Dedifferentiated amniotic fluid mesenchymal stem cell (primary cell): ENCODE measurements at regions not wholly inside any gene's neighbourhood (a gene's known extent, or its start where the extent isn't known, plus 50 kb on each side); places are given as distances from the start of the nearest gene placed in this dataset.
A peak's percentile ranks its signal among the peaks of the same experiment; 100 is the strongest.
"Not testable (repeated sequence)": the region's sequence is repeated elsewhere in the genome, so short reads cannot be mapped to it uniquely, and the experiment has no call there.

Experiments
- DNase-seq: peaks from one replicate; pipeline ENCODE4 v3.0.0-alpha.2; 2016; ENCODE audit errors: extremely low spot score

- no peak for DNase-seq
Measured at GRCh38 chr3:153746211-153746610, 375.0 kb upstream of the ARHGEF26 start.

DNA sequence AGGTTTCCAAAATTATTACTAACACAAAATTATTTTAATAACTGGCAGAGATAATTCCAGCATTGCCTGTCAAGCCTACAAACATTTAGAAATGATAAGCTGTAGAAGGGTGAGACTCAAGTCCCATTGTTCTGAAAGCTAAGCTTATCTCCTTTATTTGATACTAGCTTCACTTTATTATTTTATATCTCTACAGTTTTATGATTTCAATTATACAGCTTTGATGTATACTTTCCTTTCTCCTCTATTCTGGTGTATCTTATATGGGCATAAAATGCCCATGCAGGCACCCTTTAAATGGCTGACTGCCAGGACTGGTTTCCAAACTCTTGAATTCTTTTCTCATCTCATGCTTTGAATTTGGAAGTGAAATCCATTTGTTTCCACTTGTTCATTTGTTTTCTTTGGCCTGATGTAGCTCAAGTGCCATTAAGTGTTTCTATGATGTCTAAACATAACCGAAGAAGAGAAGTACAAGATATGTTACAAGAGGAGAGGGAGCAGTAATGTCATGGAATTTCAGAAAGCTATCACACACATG, 372.1 kb upstream of the ARHGEF26 start:
- DNase-seq, result peak; percentile 40

GRCh38 chr3:153752405-153753027, 368.7 kb upstream of the ARHGEF26 start:
- DNase-seq, result no peak

DNA sequence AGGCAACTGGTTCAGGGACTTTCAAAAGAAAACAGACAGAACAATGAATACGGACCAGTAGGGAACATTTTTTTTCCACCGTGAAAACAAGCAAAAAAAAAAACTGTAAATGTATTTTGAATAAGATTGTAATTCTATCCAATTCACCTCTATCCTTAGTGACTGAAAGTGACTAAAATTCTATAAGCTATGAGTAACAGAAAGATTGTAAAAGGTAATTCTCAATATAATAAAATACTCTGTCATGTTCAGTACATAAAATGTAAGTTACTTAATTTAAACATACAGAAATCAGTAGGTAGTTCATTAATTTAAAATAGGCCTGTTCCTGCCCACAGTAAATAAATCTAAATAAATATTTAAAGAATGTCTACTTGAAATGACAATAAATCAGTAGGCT, 368.2 kb upstream of the ARHGEF26 start:
- DNase-seq, result no peak

DNA sequence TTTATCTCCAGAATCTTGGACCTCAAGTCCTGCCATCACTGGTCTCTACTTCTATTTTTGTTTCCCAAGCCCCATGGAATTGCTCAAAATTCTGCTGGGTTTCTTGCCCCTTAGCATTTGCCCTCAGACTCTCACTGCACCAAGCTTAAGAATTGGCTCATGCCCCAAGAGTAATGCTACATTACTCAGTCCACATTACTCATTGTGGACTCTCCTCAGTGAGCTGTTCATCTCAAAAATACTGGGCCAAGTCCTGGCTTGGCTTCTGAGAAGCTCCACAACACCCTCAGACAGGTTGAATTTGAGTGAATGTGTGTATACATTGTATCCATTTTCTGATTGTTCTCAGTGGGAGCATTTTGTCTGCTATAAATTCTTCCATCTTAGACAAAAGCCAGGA, 364.4 kb upstream of the ARHGEF26 start:
- DNase-seq, result no peak

DNA sequence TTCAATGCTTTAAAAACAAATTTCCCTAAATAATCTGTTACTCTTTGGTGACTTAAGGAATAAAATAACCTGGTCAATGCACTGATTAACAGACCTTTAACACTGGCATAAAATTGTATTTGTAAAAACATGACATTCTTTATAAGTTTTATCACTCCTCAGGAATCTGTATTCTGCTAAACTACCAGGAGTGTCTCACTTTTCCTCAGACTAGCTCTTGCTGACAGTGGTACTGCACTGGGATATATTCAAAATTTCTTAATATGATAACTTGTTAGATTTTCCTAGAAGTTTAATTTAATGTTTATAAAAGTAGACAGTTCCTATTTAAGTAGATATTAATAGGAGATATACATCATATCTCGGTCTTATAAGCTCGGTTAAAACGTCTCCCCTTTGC, 363.4 kb upstream of the ARHGEF26 start:
- no peak for DNase-seq

- no peak for DNase-seq
Measured at GRCh38 chr3:153760948-153761347, 360.2 kb upstream of the ARHGEF26 start.

GRCh38 chr3:153762411-153763235, 358.6 kb upstream of the ARHGEF26 start:
- DNase-seq, result no peak

DNA sequence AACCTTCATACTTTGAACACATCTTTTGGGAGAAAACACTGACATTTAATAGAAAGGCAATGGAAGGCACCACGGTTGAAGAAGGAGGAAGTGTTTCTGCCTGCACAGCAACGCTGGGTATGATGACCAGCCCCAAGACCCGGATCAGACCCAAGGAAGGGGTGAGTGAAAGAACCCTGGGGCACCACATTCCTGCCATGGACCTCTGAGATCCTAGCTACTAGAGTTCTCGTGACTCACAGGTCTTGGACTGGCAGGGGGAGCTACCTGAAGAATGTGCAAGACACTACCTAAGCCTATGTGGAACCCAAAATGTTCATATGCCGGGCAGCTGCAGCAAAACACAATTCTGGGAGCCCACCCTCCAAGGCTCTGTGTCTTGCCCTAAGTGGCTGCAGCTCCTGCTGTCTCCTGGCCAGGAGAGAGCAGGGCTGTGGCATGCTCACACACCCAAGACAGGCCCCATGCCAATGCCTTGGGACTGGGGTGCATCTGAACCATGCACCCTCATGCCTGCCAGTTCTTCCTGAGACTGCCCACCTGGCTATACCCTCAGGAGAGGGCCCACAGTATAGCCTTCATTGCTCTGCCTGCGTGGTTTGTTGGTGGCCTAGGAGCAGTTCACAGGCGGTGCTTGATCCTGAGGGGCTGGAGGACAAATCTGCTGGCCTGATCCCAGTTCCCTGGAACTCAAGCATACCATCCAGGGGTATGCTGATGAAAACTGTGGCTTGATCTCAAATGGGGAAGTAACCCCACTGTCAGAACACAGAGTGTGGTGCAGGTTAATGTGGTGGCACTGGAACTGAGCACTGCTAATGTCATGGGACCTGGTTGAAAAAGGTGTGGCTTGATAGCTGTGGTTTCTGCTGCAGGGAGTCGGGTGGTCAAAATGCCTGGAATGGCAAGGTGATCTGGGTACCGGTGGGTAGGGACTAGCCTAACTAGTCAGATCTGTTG, 353.3 kb upstream of the ARHGEF26 start:
- DNase-seq, result no peak

GRCh38 chr3:153768561-153769469, 352.4 kb upstream of the ARHGEF26 start:
- peak; percentile 65 for DNase-seq

- no peak for DNase-seq
Measured at GRCh38 chr3:153783106-153783505, 338.1 kb upstream of the ARHGEF26 start.

DNA sequence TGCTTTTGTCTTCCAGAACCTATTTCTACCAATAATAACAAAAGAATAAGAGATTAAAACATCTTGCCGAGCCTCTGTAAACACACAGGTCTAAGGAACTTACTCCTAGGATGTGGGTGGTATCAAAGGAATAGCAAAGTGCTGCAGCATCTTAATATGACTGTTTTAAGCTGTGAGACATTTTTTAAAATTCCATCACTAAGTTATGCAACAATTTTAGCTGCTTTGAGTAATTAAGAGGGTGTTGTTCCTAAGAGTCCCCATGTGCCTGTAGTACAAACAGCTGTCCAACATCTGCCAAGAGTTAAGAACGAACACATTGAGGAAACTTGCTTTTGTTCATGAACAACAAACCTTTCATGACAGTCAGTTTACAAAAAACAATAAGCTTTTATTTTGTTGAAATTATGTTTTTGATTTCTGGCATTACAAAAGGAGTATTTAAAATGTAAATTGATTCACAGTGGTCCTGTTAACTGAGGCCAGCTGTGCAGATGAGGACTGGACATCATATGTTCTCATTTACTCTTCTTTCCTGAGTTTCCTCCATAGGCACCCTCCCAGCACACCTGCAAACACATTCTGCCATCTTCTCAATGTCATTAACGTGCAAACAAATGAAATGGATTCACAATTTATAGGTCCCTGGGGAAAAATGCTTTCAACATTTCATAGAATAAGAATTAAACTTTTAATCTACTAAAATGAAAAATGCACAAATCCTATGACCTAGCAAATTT, 337.3 kb upstream of the ARHGEF26 start:
- DNase-seq, result no peak

- no peak for DNase-seq
Measured at GRCh38 chr3:153785901-153786300, 335.3 kb upstream of the ARHGEF26 start.

- no peak for DNase-seq
Measured at GRCh38 chr3:153789380-153789779, 331.8 kb upstream of the ARHGEF26 start.

DNA sequence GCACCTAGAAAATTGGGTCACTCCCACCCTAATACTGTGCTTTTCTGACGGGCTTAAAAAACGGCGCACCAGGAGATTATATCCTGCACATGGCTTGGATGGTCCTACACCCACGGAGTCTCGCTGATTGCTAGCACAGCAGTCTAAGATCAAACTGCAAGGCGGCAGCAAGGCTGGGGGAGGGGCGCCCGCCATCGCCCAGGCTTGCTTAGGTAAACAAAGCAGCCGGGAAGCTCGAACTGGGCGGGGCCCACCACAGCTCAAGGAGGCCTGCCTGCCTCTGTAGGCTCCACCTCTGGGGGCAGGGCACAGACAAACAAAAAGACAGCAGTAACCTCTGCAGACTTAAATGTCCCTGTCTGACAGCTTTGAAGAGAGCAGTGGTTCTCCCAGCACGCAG, 324.1 kb upstream of the ARHGEF26 start:
- DNase-seq, result not testable (repeated sequence)

DNA sequence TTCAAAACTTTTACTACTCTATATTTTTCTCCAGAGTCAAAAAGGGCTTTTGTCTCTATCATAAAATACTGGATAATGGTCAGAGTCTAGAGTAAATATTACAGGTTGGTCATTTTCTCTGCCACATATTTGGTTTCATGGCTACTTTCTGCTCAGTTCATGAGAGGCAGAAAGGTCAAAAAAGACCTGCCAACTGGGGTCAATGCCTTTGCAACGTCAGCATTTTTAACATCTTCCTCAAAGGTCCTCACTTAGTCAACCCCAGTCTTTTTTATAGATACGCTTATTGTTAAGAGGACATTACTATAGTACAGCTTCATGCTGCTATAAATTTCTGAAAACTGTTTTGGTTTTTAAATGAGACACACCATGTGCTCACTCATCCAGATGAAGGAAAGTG, 312.1 kb upstream of the ARHGEF26 start:
- DNase-seq, result no peak

GRCh38 chr3:153818338-153818737, 302.9 kb upstream of the ARHGEF26 start:
- no peak for DNase-seq

- DNase-seq, result no peak
Measured at GRCh38 chr3:153820035-153820434, 301.2 kb upstream of the ARHGEF26 start.

DNA sequence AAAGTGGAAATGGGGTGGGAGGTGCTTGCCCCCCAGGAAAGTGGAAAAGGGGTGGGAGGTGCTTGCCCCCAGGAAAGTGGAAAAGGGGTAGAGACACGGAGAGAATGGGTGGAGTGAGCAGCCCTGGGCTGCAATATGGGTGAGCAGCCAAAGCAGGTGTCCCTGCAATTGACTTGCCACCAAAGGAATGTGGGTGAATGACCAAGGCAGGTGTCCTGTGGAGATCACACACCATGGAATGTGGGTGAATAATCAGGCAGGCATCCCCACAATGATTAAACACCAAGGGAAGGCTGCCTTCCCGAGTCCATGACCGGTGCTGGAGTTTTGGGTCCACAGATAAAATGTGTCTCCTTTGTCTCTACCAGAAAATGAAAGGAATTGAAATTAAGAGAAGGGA, 292.8 kb upstream of the ARHGEF26 start:
- DNase-seq, result not testable (repeated sequence)

- no peak for DNase-seq
Measured at GRCh38 chr3:153829606-153830170, 291.5 kb upstream of the ARHGEF26 start.
